K562 (cell line): ENCODE measurements at regions not wholly inside any gene's neighbourhood (a gene's known extent, or its start where the extent isn't known, plus 50 kb on each side); places are given as distances from the start of the nearest gene placed in this dataset.

ENCODE experiments used
- ARID2 ChIP-seq: fragments of 450-650 bp; IDR thresholded peaks from 2 replicates; pipeline ENCODE4 v1.6.1; 2017; ENCODE audit warnings: antibody characterized with exemption, mild to moderate bottlenecking
- ARID3B ChIP-seq: fragments of 250-450 bp; sonication (Bioruptor Pico); IDR thresholded peaks from 2 replicates; pipeline ENCODE4 v1.4.0; 2020; ENCODE audit warnings: borderline replicate concordance
- CLOCK ChIP-seq: fragments of 250-450 bp; sonication (Bioruptor Pico); IDR thresholded peaks from 2 replicates; pipeline ENCODE4 v1.4.0; 2020; ENCODE audit warnings: mild to moderate bottlenecking, moderate library complexity, borderline replicate concordance
- FOXK2 ChIP-seq, 2 experiments: fragments of 450-650 bp; IDR thresholded peaks in 1 of 2; conservative IDR thresholded peaks in 1 of 2; 2 replicates each; pipeline ENCODE4 v1.6.1; 2016; ENCODE audit warnings: low read depth in 2 of 2, mild to moderate bottlenecking in 1 of 2
- HMGXB4 ChIP-seq: sonication (generic); formaldehyde crosslinking; IDR thresholded peaks from 2 replicates; pipeline ENCODE4 v1.8.1; 2023; ENCODE audit warnings: mild to moderate bottlenecking, missing genetic modification reagents
- ID3 ChIP-seq, 2 experiments: fragments of 250-450 bp in 1 of 2; fragments of 450-650 bp in 1 of 2; sonication (Bioruptor Pico) in 1 of 2; IDR thresholded peaks; 2 replicates each; pipeline versions ENCODE4 v1.6.1 to v1.8.0; 2016 to 2021; ENCODE audit warnings: mild to moderate bottlenecking in 2 of 2, moderate library complexity in 2 of 2, missing compliant biosample characterization in 1 of 2, missing genetic modification characterization in 1 of 2
- KLF10 ChIP-seq: fragments of 250-450 bp; sonication (Bioruptor Pico); IDR thresholded peaks from 2 replicates; pipeline ENCODE4 v1.6.1; 2021; ENCODE audit warnings: matching md5 sums
- RBM39 ChIP-seq: fragments of 200-400 bp; formaldehyde crosslinking; optimal IDR thresholded peaks from 2 replicates; pipeline ENCODE3; 2018; ENCODE audit warnings: low read depth, low read length
- SAP30 ChIP-seq: fragments of 200-600 bp; sonication (generic); IDR thresholded peaks from 2 replicates; pipeline ENCODE4 v1.6.1; 2012; ENCODE audit warnings: borderline replicate concordance, low read depth, mild to moderate bottlenecking, moderate library complexity, low read length, control low read depth, inconsistent platforms; ENCODE audit not compliant: insufficient read depth, poor library complexity, severe bottlenecking
- SIRT6 ChIP-seq: IDR thresholded peaks from one replicate; pipeline ENCODE4 v1.6.1; 2012; ENCODE audit warnings: low read depth, mild to moderate bottlenecking, control low read depth, inconsistent platforms, low read length, moderate library complexity
- TCF15 ChIP-seq: fragments of 250-450 bp; sonication (Bioruptor Pico); IDR thresholded peaks from 2 replicates; pipeline ENCODE4 v1.8.0; 2022; ENCODE audit warnings: moderate library complexity, mild to moderate bottlenecking, inconsistent platforms
- U2AF2 ChIP-seq: fragments of 200-400 bp; formaldehyde crosslinking; optimal IDR thresholded peaks from 2 replicates; pipeline ENCODE3; 2017; ENCODE audit warnings: low read depth, mild to moderate bottlenecking, low read length
- ZBTB5 ChIP-seq: fragments of 450-650 bp; IDR thresholded peaks from 2 replicates; pipeline ENCODE4 v1.6.1; 2017; ENCODE audit warnings: antibody characterized with exemption
- ZNF124 ChIP-seq: sonication (generic); formaldehyde crosslinking; IDR thresholded peaks from 2 replicates; pipeline ENCODE4 v1.8.1; 2022; ENCODE audit warnings: missing genetic modification reagents
- ZNF347 ChIP-seq: fragments of 450-650 bp; formaldehyde crosslinking; IDR thresholded peaks from 2 replicates; pipeline ENCODE4 v1.4.0; 2020; ENCODE audit warnings: low read depth, mild to moderate bottlenecking, moderate library complexity
- ZNF717 ChIP-seq: fragments of 250-450 bp; sonication (Bioruptor Pico); IDR thresholded peaks from 2 replicates; pipeline ENCODE4 v1.5.0; 2021

GRCh38 chr15:94855409-94856266 lies 624.3 kb downstream of the MCTP2 start (continued):
- TF ChIP-seq KLF10 (CRISPR knock-in tag) (no peak), TCF15 (no peak), ZBTB5 (no peak), SIRT6 (no peak), FOXK2 (conservative IDR thresholded peaks at IDR 0.05 in 1 of 2, IDR thresholded peaks at IDR 0.05 in 1 of 2; ENCODE audit: low read depth in 2 of 2) (no peak), CLOCK (CRISPR knock-in tag) (no peak), HMGXB4 (CRISPR knock-in tag) (0 out of 2 replicates have a peak, but pooled peaks have one; percentile 19), U2AF2 (no peak), ZNF124 (no peak), RBM39 (no peak), SAP30 (no peak), ZNF717 (CRISPR knock-in tag) (no peak), ZNF347 (CRISPR knock-in tag) (no peak), ID3 (CRISPR knock-in tag; IDR thresholded peaks at IDR 0.05) (no peak), ID3 (tag; IDR thresholded peaks at IDR 0.05) (no peak), ARID3B (CRISPR knock-in tag) (no peak), ARID2 (no peak; the same call in 1 of the 2 replicates)
